ENCODE measurements at regions not wholly inside any gene's neighbourhood (a gene's known extent, or its start where the extent isn't known, plus 50 kb on each side); places are given as distances from the start of the nearest gene placed in this dataset.
"Not testable (repeated sequence)": the region's sequence is repeated elsewhere in the genome, so short reads cannot be mapped to it uniquely, and the experiment has no call there.

DNA sequence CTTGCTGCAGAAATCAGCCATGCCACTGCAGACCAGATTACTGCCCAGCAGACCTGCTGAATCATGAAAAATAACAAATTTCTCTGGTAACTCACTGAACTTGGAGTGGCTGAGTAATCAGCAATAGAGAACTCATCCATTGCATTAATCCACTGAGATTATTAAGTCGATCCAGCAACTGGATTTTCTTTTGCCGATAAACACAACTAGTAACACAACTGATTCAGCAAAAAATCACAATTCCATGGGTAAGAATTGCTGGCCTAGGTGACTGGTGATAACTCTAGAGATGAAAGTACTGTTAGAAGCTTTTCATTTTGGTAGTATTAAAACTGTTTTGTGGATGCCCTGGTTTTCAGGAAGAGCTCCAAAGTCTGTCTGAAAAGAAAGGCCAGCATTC lies 214.5 kb downstream of the ETV1 start:
- no peak overlapping the region for H3K27ac ChIP-seq
- DNase-seq (ENCODE audit: low read depth, low spot score) = no peak

DNA sequence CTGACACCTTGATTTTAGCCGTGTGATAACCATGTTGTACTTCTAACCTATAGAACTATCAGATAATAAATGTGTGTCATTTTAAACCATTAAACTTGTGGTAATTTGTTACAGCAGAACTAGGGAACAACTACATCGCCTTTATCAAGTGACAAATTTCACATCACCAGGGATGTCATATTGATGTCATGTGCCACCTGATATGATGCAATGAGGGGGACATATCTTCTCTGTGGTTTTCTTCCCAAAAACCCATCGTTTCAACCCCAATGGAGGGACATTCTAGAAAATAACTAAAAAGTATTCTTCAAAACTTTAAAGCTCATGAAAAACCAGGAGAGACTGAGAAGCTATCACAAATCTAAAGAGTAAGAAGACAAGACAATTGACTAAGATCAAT lies 212.2 kb downstream of the ETV1 start:
- H3K27ac ChIP-seq = no peak overlapping the region
- DNase-seq (ENCODE audit: low read depth, low spot score) = no peak

DNA sequence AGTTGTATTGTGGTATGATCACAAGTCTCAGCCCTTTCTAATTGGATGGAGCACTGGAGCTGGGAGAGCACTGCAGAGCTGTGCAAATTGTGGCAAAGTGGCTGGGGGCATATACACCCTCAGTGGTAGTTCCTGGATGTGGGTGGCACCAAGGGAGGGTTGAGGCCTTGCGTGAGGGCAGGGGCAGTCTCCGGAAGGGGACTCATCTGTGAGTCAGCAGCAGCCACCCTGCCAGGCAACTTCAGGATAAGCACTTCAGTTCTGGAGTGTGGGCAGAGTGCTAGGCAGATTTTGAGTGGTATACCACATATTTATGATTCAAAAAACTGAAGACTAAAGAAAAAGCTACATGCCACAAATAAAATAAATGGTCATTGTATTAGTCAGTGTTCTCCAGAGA lies 210.5 kb downstream of the ETV1 start:
- peak overlapping the region; percentile 66 for H3K27ac ChIP-seq
- peak; percentile 10 for DNase-seq (ENCODE audit: low read depth, low spot score)

DNA sequence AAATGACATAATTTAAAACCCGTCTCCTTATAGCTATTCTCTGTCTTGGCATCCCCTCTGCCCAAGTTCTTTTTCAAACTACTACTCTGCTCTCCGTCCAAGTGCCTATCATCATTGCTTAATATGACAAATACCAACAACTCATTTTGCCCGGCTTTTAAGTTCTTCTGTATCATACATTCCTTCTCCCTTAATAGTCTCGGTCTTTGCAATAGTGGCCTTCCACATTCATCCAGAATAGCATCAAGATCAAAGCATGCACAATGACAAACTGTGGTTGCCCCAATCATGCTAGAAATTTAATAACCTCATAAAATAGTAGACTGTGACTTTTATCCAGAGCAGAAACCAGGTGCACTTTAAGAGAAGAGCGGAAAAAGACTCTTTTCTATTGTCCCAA lies 198.9 kb downstream of the ETV1 start:
- no peak for DNase-seq (ENCODE audit: low read depth, low spot score)
- H3K27ac ChIP-seq = no peak overlapping the region

DNA sequence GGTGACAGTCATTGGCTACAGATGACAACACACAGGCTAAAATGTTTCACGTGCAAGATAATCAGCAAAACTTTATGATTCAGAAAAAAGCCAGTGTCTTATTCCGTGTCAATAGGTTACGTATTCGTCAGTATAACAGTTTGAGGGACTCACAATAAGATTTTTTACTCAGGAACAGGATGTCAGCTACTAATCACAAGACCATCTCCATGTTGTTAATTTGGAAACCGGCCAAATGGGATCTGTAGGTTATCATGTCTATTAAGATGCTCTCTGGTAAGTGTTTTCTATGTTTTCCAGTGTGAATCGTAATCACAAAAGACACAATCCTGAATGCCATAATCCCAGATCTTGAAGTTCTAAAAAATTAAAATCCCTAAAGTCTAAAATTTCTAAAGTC lies 197.3 kb downstream of the ETV1 start:
- H3K27ac ChIP-seq = no peak overlapping the region
- DNase-seq (ENCODE audit: low read depth, low spot score) = no peak

DNA sequence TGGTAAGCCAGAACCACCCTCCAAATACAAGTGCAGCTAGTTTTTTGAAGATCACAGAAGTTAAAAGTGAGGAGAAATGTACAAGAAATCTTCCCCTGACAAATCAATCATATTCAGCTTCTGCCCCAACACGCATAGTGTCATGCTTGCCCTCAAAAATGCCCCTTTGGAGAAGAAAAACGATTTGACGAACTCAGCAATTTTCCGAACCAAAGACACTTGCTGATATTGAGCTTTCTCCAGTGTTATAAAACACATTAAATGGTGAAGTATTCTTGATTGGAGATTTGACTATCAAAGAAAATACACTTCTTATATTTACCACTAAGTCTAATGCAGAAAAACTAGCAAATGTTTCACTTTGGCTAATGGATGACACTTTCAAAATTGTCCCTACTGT lies 195.5 kb downstream of the ETV1 start:
- DNase-seq (ENCODE audit: low read depth, low spot score) = no peak
- H3K27ac ChIP-seq = no peak overlapping the region

DNA sequence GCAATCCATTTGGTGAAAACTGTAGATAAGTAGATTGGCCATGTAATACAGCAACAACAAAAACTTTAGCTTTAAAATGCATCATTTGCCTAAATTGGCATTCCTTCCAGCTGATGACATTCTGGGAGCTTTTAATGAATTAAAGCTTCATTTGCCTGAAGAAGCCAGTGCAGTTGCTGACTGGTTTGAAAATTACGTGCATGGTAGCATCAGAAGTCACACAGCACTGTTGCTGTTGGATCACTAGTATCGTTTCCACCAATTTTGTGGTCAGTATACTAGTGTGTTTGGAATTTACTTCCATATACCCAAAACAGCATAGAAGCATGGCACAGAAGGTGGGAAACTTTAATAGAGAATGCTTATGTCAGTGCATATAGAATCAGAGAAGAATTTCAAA lies 194.9 kb downstream of the ETV1 start:
- no peak overlapping the region for H3K27ac ChIP-seq
- DNase-seq (ENCODE audit: low read depth, low spot score) = no peak

DNA sequence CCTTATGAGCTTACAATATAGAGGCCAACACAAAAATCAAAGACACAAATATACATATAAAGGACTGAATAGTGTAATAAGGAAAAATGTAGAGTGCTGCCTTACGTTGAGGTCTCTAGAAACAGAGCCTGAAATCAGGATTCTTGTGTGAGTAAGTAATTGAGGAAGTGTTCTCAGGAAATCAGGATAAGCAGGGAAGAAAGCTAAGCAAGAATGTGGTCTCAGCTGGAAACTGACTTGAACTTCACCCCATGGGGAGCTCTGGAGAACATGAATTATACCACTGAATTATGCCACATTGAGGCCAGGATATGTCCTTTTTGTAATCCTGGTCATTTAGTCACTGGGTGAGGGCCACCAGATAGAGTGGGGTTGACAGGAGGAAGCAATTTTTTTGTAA lies 191.9 kb downstream of the ETV1 start:
- DNase-seq (ENCODE audit: low read depth, low spot score) = no peak
- H3K27ac ChIP-seq = no peak overlapping the region

DNA sequence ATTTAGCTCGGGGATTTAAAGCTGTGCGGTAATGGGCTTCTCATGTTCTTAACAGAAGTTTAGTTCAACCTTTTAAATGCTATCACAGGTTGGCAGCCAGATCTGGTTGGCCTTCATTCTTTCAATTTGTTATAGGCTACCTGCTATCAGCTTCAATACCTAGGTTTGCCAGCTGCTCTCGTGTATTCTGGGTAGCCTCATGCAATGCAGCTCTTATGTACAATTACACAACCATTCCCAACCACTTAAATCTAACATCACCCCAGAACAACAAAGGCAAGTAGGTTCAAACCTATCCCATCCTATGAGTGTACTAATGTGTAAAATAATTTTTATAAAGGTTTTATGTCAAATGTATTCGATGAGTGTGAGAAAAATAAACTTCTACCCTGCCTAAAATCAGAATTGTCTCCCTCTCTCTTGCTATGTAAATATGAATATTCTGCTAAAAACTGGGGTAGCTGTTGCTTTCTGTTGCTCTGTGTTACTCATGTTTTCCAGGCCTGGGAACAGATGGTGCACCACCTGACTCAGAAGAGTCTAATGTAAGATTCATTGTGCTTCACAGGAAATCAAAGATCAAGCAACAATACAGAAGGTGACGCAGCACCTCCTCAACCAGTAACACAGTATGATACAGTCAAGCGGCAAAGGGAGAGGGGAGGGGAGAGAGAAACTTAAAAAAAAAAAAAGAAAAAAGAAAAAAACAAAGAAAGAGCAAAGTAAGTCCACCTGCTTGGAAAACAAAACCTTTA lies 188.6 kb downstream of the ETV1 start:
- H3K27ac ChIP-seq = peak overlapping the region; percentile 87
- DNase-seq (ENCODE audit: low read depth, low spot score) = peak; percentile 87

DNA sequence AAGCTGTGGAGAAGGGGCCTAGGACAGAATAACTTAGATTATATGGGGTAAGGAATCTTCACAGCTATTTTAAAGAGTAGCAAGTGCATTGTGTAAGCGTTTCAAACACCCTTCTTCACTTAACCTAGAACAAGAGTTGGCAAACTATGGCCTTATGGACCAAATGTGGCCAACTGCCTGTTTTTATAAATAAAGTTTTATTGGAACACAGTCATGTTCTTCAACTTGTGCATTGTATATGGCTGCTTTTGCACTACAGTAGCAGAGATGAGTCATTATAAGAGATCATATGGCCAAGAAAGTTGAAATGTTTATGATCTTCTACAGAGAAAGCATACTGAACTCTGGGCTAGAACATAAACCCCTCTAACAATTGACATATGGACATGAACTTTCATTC lies 187.8 kb downstream of the ETV1 start:
- no peak for DNase-seq (ENCODE audit: low read depth, low spot score)
- peak overlapping the region; percentile 87 for H3K27ac ChIP-seq

DNA sequence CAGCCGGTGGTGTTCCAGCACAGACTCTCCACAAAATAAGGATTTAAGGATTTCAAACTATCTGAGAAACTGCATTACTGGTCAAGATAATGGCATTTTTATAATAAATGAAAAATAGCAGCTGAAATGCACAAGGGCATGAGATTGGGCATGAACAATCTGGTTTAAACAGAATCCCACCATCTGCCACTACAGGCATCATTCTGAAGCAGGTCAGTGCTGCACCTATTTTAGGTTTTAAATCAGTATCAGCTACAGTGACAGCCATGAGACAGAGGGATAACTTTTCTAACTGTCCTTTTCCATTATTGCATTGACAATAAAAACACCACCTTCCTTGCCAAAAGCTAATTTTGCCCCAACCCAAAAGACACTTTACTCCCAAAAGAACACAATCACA lies 186.8 kb downstream of the ETV1 start:
- H3K27ac ChIP-seq = no peak overlapping the region
- no peak for DNase-seq (ENCODE audit: low read depth, low spot score)

DNA sequence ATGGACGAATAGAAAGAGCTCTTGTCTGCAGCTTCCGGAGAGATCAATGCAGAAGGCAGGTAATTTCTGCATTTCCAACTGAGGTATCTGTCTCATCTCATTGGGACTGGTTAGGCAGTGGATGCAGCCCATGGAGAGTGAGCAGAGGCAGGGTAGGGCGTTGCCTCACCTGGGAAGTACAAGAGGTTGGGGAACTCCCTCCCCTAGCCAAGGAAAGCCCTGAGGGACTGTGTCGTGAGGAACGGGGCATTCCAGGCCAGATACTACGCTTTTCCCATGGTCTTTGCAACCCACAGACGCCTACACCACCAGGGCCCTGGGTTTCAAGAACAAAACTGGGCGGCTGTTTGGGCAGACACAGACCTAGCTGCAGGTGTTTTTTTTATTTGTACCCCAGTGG lies 186.3 kb downstream of the ETV1 start:
- no peak for DNase-seq (ENCODE audit: low read depth, low spot score)
- H3K27ac ChIP-seq = no peak overlapping the region

DNA sequence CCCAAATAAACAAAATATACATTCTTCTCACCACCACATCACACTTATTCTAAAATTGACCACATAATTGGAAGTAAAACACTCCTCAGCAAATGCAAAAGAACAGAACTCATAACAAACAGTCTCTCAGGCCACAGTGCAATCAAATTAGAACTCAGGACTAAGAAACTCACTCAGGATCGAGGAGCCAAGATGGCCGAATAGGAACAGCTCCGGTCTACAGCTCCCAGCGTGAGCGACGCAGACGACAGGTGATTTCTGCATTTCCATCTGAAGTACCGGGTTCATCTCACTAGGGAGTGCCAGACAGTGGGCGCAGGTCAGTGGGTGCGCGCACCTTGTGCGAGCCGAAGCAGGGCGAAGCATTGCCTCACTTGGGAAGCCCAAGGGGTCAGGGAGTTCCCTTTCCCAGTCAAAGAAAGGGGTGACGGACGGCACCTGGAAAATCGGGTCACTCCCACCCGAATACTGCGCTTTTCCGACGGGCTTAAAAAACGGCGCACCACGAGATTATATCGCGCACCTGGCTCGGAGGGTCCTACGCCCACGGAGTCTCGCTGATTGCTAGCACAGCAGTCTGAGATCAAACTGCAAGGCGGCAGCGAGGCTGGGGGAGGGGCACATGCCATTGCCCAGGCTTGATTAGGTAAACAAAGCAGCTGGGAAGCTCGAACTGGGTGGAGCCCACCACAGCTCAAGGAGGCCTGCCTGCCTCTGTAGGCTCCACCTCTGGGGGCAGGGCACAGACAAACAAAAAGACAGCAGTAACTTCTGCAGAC lies 183.2 kb downstream of the ETV1 start:
- DNase-seq (ENCODE audit: low read depth, low spot score); H3K27ac ChIP-seq: not testable (repeated sequence)

DNA sequence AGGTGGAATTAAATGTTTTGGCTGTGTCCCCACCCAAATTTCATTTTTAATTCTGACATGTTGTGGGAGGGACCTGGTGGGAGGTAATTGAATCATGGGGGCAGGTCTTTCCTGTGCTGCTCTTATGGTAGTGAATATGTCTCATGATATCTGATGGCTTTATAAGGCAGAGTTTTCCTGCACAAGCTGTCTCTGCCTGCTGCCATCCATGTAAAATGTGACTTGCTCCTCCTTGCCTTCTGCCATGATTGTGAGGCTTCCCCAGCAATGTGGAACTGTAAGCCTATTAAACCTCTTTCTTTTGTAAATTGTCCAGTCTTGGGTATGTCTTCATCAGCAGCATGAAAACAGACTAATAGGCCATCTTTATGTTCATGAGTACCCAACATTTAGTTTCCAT lies 172.2 kb downstream of the ETV1 start:
- H3K27ac ChIP-seq; DNase-seq (ENCODE audit: low read depth, low spot score): not testable (repeated sequence)

DNA sequence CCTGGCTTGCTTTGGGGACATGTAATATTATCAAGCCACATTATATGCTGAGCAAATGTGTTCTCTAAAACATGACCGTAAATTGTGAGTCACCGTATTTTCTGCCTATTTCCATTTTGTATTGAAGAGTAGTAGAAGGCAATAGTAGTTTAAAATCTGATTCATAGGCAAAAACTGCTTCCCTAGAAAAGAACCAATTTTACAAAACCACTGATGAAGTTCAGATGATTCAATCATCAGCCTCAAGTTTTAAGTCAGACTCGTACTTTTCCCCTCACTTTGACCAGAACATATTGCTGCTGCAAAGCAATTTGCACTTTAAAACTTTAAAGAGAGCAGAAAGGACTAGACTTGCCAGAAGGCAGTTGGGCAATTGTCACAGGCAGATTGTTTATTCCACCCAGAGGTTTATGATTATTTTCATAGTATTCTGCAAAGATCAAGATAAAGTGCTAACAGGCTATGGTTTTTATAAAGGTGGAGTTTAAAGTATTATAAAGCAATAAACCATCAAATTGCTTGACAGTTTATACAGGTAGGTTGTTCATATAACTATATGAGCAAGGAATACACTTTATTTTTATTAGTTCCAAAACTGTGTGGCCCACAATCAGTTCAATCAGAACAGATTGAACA lies 168.2 kb downstream of the ETV1 start:
- DNase-seq (ENCODE audit: low read depth, low spot score) = no peak
- no peak overlapping the region for H3K27ac ChIP-seq

DNA sequence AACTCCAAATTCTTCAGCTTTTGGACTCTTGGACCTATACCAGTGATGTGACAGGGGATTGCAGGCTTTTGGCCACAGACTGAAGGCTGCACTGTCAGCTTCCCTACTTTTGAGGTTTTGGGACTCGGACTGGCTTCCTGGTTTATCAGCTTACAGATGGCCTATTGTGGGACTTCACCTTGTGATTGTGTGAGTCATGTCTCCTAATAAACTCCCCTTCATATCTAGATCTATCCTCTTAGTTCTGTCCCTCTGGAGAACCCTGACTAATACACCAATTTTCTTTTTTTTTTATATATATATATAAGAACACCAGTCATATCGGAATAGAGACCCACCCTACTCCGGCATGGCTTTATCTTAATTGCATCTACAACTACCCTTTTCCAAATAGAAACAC lies 166.8 kb downstream of the ETV1 start:
- H3K27ac ChIP-seq = no peak overlapping the region
- DNase-seq (ENCODE audit: low read depth, low spot score) = no peak

DNA sequence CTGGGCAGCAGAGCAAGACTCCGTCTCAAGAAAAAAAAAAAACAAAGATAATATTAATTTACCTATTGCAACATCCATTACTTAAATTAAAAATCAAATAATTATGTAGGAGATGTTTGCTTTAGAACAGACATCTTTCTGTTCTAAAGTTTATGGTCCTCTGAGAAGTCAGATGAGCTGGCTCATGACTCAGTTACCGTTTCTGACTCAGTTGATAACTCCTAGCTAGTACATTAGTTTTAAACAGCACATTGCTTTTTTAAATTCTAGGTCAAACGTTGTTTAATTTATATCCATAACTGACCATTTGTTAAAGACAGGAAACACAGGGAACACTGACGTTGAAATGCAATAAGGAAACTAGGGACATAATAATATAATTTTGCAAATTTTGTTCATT lies 162.7 kb downstream of the ETV1 start:
- no peak for DNase-seq (ENCODE audit: low read depth, low spot score)
- no peak overlapping the region for H3K27ac ChIP-seq

DNA sequence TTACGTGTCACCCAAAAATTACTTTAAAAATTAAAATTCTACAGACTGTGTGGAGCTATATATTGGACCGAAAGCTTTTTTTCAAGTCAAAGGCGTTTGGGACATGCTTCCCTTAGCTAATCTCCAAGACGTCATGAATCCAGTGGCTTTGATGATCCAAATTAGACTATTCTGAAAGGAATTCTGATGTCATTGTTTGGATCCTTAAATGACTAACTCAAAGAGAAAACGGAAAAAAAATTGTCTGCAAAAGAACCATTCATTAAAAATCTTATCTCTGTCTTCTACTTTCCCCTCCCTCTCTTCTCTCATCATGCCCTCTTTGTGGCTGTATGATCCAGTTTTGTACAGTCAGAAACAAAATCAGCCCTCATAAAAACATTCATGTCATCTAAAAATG lies 161.8 kb downstream of the ETV1 start:
- no peak for DNase-seq (ENCODE audit: low read depth, low spot score)
- no peak overlapping the region for H3K27ac ChIP-seq

DNA sequence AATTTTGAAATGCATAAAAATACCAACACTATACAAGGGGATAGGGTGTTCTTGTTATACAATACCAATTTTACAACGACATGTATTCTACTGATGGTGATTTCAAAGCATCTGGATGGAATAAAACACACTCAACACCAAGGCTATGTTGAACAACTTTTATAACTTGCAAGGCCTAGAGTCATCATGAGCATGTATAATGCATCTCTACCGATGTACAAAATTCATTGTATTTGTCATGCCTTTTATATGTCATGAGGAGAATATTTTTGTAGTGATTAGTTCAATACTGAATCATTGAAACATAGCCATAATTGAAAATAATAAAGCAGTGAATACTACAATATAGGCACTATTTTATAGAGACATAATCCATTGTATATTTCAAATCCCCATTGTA lies 160.2 kb downstream of the ETV1 start:
- H3K27ac ChIP-seq = no peak overlapping the region
- DNase-seq (ENCODE audit: low read depth, low spot score) = no peak

DNA sequence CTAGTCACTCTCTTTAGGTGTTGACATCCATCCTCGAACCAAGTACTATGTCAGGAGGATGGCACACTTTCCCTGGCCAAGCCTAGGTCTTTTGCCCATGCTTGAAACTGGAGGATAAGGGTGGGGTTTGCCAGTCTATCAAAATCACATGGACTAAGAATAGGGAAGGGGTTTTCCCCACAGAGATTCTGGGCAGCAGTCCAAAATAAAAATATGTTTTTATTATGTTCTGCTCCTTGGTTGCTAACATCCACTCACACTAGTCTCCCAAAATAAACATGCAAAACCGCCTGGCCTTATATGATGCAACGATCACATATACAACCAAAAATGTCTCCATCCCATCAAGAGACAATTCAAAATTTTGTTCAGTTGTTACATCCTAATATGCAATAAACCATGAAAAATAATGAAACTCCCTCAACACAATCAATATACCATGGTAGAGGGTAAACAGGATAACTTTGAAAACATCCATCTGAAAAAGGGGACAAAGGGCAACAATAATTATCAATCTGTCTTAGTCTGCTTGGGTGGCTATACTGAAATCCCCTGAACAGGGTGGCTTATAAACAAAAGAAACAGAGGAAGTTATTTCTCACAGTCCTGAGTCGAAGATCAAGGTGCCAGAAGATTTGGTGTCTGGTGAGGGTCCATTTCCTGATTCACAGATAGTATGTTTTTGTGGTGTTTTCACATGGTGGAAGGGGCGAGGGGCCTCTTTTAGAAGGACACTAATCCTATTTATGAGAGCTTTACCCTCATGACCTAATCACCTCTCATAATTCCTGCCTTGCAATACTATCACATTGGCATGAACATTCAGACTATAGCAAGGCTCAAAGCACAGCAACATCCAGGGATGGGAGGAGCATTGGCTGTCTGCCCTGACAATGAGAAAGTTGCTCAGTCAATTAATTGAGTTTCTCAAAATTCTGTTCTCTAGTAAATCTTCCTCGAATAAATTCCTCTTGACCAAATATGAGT lies 159.3 kb downstream of the ETV1 start:
- H3K27ac ChIP-seq = no peak overlapping the region

More for the DNA sequence above, 159.3 kb downstream of the ETV1 start:
- DNase-seq (ENCODE audit: low read depth, low spot score) = no peak
